Esophagus squamous epithelium (tissue), 4 donors: ENCODE measurements at regions not wholly inside any gene's neighbourhood (a gene's known extent, or its start where the extent isn't known, plus 50 kb on each side); places are given as distances from the start of the nearest gene placed in this dataset.

ENCODE experiments used
- POLR2A ChIP-seq, 4 donors: fragments of 450-650 bp; IDR thresholded peaks; one replicate each; pipeline ENCODE4 v1.6.1; 2017; ENCODE audit warnings: antibody characterized with exemption in 4 of 4, mild to moderate bottlenecking in 4 of 4, moderate library complexity in 3 of 4
- TF ChIP-seq, protein P1 (sequence below), 6 experiments: fragments of 450-650 bp in 4 of 6; fragments of 200-600 bp in 2 of 6; sonication (generic) in 2 of 6; IDR thresholded peaks; one replicate each; pipeline ENCODE4 v1.5.1; 2016 to 2019; ENCODE audit warnings: antibody characterized with exemption in 6 of 6, mild to moderate bottlenecking in 4 of 6, moderate library complexity in 4 of 6

DNA sequence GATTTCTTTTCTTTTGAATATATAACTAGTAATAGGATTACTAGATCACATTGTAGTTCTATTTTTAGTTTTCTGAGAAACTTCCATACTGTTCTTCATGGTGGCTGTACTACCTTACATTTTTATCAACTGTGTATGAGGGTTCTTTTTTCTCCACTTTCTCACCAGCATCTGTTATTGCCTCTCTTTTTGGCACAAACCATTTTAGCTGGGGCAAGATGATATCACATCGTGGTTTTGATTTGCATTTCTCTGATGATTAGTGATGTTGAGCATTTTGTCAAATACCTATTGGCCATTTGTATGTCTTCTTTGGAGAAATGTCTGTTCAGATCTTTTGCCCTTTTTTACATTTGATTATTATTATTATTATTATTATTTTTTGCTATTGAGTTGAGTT, 86.1 kb upstream of the TCF21 start:
- TF ChIP-seq POLR2A (IDR thresholded peaks at IDR 0.05): no peak
- TF ChIP-seq, protein P1, sequence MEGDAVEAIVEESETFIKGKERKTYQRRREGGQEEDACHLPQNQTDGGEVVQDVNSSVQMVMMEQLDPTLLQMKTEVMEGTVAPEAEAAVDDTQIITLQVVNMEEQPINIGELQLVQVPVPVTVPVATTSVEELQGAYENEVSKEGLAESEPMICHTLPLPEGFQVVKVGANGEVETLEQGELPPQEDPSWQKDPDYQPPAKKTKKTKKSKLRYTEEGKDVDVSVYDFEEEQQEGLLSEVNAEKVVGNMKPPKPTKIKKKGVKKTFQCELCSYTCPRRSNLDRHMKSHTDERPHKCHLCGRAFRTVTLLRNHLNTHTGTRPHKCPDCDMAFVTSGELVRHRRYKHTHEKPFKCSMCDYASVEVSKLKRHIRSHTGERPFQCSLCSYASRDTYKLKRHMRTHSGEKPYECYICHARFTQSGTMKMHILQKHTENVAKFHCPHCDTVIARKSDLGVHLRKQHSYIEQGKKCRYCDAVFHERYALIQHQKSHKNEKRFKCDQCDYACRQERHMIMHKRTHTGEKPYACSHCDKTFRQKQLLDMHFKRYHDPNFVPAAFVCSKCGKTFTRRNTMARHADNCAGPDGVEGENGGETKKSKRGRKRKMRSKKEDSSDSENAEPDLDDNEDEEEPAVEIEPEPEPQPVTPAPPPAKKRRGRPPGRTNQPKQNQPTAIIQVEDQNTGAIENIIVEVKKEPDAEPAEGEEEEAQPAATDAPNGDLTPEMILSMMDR (IDR thresholded peaks at IDR 0.05): no peak
